ENCODE measurements at regions not wholly inside any gene's neighbourhood (a gene's known extent, or its start where the extent isn't known, plus 50 kb on each side); places are given as distances from the start of the nearest gene placed in this dataset.

DNA sequence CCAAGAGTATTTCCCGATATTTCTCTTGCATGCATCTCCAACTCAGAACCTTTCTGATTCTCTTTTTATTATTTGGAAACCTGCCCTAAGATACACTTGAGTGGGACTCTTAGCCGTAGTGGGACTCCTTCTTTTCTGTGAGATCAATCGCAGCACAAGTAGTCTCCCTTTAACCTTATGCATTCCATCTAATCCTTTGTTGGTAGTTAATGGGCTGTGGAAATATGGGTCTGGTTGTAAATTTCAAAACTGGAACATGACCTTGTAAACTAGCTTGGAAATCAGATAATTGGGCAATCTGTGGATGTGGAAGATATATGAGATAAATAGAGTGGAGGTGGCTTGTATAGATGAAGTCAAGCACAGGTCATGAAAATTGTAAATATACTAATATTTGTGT is 350.0 kb downstream of the NDFIP2 start:
- no peak for DNase-seq (ENCODE audit: low spot score)
- in situ Hi-C loops (cut with HindIII; ENCODE audit: low sequenced_read_pairs), result no loop called here

GRCh38 chr13:79830426-79830825 is 349.5 kb downstream of the NDFIP2 start:
- DNase-seq (ENCODE audit: low spot score), result no peak
- in situ Hi-C loops (cut with HindIII; ENCODE audit: low sequenced_read_pairs), result no loop called here

GRCh38 chr13:79829880-79830279 is 348.9 kb downstream of the NDFIP2 start:
- in situ Hi-C loops (cut with HindIII; ENCODE audit: low sequenced_read_pairs), result no loop called here
- DNase-seq (ENCODE audit: low spot score), result no peak

- DNase-seq (ENCODE audit: low spot score), result no peak
- in situ Hi-C loops (cut with HindIII; ENCODE audit: low sequenced_read_pairs), result no loop called here
These were observed 345.0 kb downstream of the NDFIP2 start for GRCh38 chr13:79825959-79826358.

DNA sequence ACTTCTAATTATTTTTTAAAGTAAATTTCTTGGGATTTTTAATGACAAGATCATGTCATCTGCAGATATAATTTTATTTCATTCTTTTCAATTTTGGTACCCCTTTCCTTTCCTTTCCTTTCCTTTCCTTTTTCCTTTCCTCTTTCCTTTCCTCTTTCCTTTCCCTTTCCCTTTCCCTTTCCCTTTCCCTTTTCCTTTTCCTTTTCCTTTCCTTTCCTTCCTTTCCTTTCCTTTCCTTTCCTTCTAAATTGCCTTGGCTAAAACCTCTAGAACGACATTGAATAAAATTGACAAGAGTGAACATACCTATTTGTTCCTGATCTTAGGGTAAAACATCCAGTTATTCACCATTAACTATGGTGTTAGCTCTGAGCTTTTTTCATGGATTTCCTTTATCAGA is 334.1 kb downstream of the NDFIP2 start:
- in situ Hi-C loops (cut with HindIII; ENCODE audit: low sequenced_read_pairs), result no loop called here
- no peak for DNase-seq (ENCODE audit: low spot score)

DNA sequence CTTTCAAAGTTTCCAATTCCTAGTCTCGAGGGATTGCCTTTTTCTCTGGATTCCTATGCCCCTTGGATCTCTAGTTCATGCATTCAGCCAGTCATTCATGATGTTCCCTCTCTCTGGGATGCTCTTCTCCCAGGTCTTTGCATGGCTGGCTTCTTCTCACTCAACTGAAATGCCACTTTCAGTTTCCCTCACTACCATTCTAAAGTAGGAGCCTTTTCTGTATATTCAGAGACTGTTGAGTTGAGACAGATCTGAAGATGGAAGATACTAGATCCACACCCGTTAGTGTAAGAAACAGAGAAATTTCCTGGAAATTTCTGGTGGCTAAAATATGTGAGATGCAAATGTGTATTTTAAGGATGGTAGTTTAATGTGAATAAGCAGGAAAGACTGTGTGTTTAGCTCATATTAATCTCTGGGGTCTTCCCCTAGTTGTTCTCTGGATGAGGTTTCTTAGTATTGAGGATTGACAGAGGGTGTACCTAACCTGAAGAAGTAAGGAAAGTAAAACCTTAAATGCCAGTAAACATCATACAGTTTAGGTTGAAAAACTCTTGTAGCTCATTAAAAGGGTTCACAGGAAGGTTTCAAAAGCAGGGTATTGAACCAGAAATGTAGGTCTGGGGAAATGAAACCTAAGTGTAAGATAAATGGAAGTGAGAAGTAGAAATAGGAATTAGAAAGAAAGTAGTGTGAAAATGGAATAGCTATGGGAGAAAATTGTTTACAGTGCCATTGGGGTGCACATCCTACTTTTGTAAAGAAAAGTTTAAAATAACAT is 331.3 kb downstream of the NDFIP2 start:
- DNase-seq (ENCODE audit: low spot score), result no peak
- in situ Hi-C loops (cut with HindIII; ENCODE audit: low sequenced_read_pairs), result no loop called here

- no peak for DNase-seq (ENCODE audit: low spot score)
- in situ Hi-C loops (cut with HindIII; ENCODE audit: low sequenced_read_pairs), result no loop called here
These were observed 330.2 kb downstream of the NDFIP2 start for GRCh38 chr13:79811170-79811569.

DNA sequence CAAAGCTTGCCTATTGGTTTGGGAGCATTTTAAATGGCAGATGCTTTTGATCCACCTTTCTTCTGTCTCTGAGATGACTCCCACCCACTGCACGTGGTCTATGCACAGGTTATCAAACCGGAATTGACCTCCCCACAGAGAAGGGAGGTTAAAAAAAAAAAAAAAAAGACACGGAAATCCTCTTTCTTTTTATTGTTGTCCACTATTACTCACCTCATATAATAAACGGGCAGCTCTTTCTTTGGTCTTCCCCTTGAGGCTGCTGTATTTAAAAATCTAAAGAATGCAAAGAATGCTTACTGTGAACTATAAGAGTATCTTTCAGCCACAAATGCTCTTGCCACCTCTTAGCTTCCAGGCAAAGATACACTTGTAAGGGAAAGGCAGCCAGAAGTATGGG is 329.7 kb downstream of the NDFIP2 start:
- DNase-seq (ENCODE audit: low spot score), result no peak
- in situ Hi-C loops (cut with HindIII; ENCODE audit: low sequenced_read_pairs), result no loop called here

GRCh38 chr13:79810018-79810417 is 329.1 kb downstream of the NDFIP2 start:
- no peak for DNase-seq (ENCODE audit: low spot score)
- in situ Hi-C loops (cut with HindIII; ENCODE audit: low sequenced_read_pairs), result no loop called here

- in situ Hi-C loops (cut with HindIII; ENCODE audit: low sequenced_read_pairs), result no loop called here
- DNase-seq (ENCODE audit: low spot score), result no peak
These were observed 327.5 kb downstream of the NDFIP2 start for GRCh38 chr13:79808475-79808874.

GRCh38 chr13:79807554-79807953 is 326.6 kb downstream of the NDFIP2 start:
- in situ Hi-C loops (cut with HindIII; ENCODE audit: low sequenced_read_pairs), result no loop called here
- DNase-seq (ENCODE audit: low spot score), result no peak

DNA sequence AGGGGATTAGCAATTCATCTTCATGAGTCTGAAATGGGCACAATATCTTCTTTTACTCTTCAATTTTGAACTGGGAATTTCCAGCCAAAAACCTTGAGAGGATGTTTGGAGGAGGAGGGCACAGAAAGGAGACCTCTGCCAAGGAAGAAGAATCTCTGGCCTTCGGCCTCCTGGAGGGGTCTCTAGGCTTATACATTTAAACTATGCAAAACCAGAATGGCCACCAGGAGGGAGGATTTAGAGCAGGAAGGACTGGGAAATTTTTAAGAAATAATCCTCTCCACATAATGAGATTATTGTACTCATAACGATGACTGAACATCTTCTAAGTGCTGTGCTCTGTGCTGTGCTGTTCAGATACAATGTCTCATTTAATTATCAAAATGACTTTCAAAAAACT is 325.9 kb downstream of the NDFIP2 start:
- in situ Hi-C loops (cut with HindIII; ENCODE audit: low sequenced_read_pairs), result no loop called here
- no peak for DNase-seq (ENCODE audit: low spot score)

GRCh38 chr13:79805317-79805716 is 324.4 kb downstream of the NDFIP2 start:
- in situ Hi-C loops (cut with HindIII; ENCODE audit: low sequenced_read_pairs), result no loop called here
- DNase-seq (ENCODE audit: low spot score), result no peak

DNA sequence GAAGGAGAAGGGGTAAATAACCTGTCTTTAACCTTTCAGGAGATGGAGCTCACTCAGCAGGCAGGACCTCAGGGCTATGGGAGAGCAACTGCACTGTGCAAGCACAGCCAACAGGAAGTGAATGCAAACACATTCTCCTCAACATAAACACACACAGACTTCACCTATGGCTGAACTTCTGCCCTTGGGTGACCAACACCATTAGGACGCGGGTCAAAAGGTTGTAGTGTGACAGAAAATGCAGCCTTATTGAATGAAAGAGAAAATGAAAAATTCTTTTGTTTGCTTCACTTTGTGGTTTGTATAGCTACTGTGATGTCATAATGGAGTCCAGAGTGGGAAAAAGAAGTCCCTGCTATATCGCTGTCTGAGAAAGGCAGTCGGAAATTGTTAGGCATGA is 323.0 kb downstream of the NDFIP2 start:
- no peak for DNase-seq (ENCODE audit: low spot score)
- in situ Hi-C loops (cut with HindIII; ENCODE audit: low sequenced_read_pairs), result no loop called here

- in situ Hi-C loops (cut with HindIII; ENCODE audit: low sequenced_read_pairs), result no loop called here
- no peak for DNase-seq (ENCODE audit: low spot score)
These were observed 322.3 kb downstream of the NDFIP2 start for GRCh38 chr13:79803296-79803695.

DNA sequence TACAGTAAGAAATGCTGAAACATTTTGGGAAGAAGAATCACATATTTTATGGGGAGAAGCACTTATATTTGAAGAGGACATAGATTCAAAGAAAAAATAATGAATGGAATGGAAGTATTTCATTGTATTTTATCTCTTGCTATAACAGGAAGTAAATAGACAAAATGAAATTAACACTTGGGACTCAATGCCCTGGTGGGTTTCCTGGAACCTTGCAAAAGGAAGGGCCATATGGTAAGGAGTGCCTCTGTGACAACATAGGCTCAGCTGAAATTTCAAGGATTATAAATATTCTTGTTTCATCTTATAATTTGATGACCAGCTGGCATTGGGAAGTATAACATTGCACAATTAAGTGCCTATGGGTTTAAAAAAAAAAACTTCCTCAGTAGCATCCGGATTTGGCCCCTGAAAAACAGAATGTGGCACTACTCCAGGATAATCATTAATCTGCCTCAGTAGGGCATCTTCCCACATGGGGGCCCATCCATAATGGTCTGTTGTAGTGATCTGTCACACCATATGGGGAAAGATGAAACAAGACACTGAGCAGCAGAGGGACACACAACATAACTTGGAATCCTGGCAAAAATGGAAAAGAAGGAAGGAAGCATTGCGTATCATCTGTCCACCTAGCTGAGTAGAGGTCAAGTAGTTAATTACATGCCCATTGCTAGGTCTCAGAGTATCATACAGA is 321.6 kb downstream of the NDFIP2 start:
- DNase-seq (ENCODE audit: low spot score), result peak; percentile 99
- in situ Hi-C loops (cut with HindIII; ENCODE audit: low sequenced_read_pairs), result no loop called here

DNA sequence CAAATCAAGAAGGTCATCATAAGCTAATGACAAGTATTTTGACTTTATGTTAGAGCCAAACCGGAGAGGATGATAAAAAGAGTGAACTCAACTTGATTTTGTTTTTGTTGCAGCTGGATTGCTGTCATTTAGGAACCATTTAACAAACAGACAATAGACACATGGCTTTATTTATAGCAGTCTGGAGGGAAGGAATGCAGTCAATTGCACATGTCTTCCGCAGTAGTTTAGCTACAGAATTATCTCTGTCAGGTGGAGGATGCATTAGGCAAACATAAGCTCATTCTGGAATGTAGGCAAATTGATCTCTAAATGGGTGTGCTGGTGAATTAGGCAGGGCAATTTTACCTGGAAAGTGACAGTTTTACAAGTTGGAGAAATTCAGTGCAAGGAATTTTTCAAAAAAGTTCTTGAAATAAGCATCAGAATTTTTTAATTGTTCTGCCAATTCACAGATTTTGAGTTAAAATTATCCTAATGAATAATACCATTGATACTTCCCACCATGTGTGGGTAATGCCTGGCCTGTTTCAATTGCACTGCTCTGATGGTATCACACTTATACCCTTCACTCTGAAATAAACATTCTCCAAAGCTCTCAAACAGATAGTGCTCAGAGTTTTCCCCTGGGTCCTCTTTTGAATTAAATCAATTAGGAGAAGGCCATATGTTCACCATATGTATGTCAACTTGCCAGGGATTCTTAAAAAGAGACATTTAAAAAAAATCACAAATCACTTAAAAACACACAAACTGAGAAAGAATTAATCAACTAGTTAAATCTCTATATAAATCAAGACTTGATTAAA is 318.3 kb downstream of the NDFIP2 start:
- peak; percentile 46 for DNase-seq (ENCODE audit: low spot score)
- in situ Hi-C loops (cut with HindIII; ENCODE audit: low sequenced_read_pairs), result no loop called here

GRCh38 chr13:79796136-79796535 is 315.2 kb downstream of the NDFIP2 start:
- no peak for DNase-seq (ENCODE audit: low spot score)
- in situ Hi-C loops (cut with HindIII; ENCODE audit: low sequenced_read_pairs), result no loop called here

- no peak for DNase-seq (ENCODE audit: low spot score)
- in situ Hi-C loops (cut with HindIII; ENCODE audit: low sequenced_read_pairs), result no loop called here
These were observed 314.0 kb downstream of the NDFIP2 start for GRCh38 chr13:79794931-79795330.

DNA sequence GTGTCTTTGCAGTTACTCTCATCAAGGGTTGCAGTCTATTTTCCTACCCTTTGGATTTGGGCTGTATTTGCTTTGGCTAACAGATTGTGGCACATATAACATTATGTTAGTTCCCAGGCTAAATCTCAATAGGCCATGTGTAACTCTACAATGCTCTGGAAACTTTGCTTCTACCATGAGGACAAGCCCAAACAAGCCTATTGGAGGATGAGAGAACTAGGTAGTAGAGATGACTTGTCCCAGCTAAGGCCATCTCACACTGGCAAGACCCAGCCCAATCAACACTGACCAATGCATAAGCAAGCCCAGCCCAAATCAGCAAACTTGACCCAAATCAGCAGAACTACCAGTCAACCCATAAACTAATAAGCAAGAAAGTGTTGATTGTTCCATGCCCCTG is 311.8 kb downstream of the NDFIP2 start:
- DNase-seq (ENCODE audit: low spot score), result no peak
- in situ Hi-C loops (cut with HindIII; ENCODE audit: low sequenced_read_pairs), result no loop called here
